ENCODE measurements at regions not wholly inside any gene's neighbourhood (a gene's known extent, or its start where the extent isn't known, plus 50 kb on each side); places are given as distances from the start of the nearest gene placed in this dataset.

DNA sequence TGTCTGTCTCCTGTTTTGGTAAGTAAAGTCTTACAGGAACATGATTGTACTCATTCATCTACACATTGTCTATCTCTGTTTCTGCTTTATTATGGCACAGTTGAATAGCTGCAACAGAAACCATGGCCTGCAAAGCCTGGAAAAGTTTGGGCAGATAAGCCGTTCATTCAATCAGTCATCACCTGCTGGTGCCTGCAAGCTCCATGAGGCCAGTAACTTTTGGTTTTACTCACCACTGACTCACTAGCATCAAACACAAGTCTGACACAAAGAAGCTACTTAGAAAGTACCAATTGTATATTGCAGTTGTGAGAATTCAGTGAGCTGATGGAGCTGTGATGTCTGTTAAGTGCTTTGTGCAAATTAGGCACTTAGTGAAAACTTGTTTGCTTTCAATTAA lies 373.6 kb upstream of the SGCD start:
- Histone ChIP-seq H3K27ac (no peak overlapping the region), H3K4me3 (no peak overlapping the region)
- TF ChIP-seq, protein P1, sequence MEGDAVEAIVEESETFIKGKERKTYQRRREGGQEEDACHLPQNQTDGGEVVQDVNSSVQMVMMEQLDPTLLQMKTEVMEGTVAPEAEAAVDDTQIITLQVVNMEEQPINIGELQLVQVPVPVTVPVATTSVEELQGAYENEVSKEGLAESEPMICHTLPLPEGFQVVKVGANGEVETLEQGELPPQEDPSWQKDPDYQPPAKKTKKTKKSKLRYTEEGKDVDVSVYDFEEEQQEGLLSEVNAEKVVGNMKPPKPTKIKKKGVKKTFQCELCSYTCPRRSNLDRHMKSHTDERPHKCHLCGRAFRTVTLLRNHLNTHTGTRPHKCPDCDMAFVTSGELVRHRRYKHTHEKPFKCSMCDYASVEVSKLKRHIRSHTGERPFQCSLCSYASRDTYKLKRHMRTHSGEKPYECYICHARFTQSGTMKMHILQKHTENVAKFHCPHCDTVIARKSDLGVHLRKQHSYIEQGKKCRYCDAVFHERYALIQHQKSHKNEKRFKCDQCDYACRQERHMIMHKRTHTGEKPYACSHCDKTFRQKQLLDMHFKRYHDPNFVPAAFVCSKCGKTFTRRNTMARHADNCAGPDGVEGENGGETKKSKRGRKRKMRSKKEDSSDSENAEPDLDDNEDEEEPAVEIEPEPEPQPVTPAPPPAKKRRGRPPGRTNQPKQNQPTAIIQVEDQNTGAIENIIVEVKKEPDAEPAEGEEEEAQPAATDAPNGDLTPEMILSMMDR (IDR thresholded peaks at IDR 0.05) = no peak
- no peak for DNase-seq (ENCODE audit: low spot score)

DNA sequence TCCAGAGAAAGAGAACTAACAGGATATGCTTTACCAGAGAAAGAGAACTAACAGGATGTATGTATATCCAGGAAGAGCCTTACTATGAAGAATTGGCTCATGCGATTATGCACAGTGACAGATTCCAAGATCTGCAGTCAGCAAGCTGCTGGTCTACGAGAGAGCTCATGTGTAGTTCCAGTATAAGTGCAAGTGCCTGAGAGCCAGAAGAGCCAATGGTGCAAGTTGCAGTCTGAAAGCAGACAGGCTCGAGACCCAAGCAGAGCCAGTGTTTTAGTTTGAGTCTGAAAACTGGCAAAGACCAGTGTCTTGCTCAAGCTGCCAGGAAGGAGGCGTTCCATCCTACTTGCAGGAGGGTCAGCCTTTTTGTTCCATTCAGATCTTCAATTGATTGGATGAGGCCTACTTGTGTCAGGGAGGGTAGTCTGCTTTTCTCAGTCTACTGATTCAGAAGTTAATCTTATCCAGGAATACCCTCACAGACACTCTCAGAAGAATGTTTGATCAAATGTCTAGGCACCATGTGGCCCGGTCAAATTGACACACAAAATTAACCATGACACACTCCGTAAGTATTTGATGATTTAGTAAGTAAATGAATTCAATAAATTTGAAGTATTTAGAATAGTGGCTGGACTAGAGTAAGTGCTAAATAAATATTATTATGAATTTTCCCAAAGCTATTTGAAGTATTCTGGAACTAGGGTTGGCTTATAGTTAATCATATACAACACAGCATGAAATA lies 372.1 kb upstream of the SGCD start:
- TF ChIP-seq, protein P1 (IDR thresholded peaks at IDR 0.05) = no peak
- Histone ChIP-seq H3K4me3 (no peak overlapping the region), H3K27ac (no peak overlapping the region)
- no peak for DNase-seq (ENCODE audit: low spot score)

DNA sequence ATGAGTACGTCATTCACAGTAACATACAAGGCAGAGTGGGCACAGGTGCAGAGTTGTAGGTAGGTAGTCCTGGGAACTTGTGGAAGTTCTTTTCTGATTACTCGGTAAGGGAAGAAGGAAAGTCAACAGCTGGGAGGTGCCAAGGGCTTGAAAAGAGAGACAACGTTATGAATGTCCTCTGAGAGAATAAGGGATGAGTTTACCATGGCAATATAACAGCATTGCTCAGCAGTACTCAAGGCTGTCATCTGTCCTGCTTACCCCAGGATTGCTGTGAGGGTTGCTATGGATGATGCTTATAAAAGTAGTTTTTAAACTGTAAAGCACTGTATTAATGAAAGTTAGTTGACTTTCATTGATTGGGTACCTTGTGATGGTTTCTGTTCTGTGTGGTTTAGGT lies 369.1 kb upstream of the SGCD start:
- Histone ChIP-seq H3K27ac (no peak overlapping the region), H3K4me3 (no peak overlapping the region)
- TF ChIP-seq, protein P1 (IDR thresholded peaks at IDR 0.05) = no peak
- no peak for DNase-seq (ENCODE audit: low spot score)

DNA sequence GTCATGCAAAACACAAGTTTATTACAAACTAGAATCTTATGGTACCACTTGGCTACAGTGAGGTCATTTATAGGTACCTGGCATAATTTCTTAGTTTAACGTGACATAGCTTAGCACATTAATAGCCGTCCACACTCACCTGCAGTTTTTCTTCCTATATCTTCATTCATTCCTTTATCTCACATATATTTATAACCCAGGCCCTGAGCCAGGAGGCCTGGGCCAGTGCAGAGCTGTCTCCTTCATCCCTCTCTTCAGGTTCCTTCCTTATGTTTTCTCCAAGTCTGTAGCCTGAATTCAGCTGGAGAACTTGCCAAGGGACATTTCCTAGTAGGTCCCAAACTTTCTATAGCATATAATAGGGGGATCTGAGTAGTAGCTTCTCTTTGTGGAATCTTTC lies 367.9 kb upstream of the SGCD start:
- no peak overlapping the region for H3K4me3 ChIP-seq
- TF ChIP-seq, protein P1 (IDR thresholded peaks at IDR 0.05) = no peak
- no peak for DNase-seq (ENCODE audit: low spot score)
- H3K27ac ChIP-seq = no peak overlapping the region

DNA sequence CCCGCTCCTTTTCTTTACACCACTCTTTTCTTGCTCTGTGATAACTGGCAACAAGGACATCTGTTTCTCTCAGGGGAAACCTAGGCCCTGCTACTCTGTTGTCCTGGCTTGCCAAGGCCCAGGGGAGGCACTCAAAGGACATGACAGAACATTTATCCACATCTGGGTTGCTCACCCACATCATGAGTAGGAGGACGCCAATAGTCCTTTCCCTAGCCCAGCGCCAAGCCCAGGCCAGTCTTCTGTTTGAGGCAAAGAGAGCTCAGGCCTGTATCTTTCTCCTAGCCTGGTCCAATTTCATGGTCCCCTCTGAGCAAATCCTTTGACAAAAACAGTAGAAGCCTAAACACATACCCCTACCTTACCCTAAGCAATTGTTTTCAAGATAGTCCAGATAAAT lies 366.8 kb upstream of the SGCD start:
- Histone ChIP-seq H3K27ac (no peak overlapping the region), H3K4me3 (no peak overlapping the region)
- no peak for DNase-seq (ENCODE audit: low spot score)
- TF ChIP-seq, protein P1 (IDR thresholded peaks at IDR 0.05) = no peak

DNA sequence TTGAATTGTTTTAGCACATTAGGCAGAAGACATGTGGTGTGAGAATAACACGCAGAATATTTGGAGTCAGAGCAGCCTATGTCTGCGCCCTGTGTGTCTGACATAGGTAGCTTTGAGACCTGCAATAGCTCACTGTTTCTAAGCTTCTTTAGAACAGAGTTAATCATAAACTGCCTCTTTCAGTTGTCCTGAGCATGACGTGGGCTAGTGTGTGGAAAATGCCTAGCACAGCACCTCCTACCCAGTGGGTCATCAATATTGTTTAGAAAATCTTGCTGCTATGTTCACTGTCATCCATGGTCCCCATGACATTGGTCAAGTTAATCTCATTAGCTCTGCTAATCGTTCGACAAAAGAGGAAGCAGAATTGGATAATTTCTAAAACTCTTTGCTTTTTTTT lies 357.4 kb upstream of the SGCD start:
- TF ChIP-seq, protein P1 (IDR thresholded peaks at IDR 0.05) = no peak
- no peak for DNase-seq (ENCODE audit: low spot score)
- no peak overlapping the region for H3K27ac ChIP-seq
- H3K4me3 ChIP-seq = no peak overlapping the region

DNA sequence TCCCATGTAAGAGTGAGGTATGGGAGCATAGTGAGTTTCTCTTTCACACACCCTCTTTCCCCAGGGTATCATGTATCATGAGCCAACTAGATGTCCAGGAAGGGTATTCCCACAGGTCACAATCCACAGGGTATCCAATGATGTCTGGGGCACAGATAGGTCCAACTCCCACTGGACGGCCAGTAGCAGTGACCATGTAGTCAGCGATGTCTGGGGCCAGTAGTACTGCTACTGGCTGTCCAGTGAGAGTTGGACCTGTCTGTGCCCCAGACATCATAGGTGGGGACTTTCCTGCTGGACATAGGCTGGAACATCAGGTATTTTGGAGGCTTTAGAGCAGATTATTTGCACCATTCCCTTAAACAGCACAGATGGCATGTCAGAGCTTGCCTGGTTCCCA lies 352.6 kb upstream of the SGCD start:
- H3K27ac ChIP-seq = no peak overlapping the region
- TF ChIP-seq, protein P1 (IDR thresholded peaks at IDR 0.05) = no peak
- no peak overlapping the region for H3K4me3 ChIP-seq
- no peak for DNase-seq (ENCODE audit: low spot score)
